ENCODE measurements at regions not wholly inside any gene's neighbourhood (a gene's known extent, or its start where the extent isn't known, plus 50 kb on each side); places are given as distances from the start of the nearest gene placed in this dataset.

DNA sequence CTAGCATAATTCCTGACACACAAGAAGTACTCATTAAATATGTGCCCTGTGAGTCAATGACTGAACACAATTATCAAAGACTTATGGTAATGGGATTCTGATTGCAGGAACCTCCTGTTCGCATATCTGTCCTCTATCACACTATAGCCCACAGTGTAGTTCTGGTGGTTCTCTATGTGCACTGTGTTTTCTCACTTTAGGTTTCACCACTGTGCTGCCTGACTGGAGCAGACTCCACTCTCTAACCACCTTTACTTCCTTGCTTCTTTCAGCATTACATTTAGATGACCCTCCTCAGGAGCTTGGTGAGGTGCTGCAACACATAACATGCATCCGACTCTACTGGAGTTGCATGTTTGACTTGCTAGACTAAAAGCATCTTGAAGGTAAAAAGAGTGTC lies 777.1 kb downstream of the SQOR start:
- TF ChIP-seq EMX1 (CRISPR knock-in tag; IDR thresholded peaks at IDR 0.05), result no peak
- TF ChIP-seq, protein P1, sequence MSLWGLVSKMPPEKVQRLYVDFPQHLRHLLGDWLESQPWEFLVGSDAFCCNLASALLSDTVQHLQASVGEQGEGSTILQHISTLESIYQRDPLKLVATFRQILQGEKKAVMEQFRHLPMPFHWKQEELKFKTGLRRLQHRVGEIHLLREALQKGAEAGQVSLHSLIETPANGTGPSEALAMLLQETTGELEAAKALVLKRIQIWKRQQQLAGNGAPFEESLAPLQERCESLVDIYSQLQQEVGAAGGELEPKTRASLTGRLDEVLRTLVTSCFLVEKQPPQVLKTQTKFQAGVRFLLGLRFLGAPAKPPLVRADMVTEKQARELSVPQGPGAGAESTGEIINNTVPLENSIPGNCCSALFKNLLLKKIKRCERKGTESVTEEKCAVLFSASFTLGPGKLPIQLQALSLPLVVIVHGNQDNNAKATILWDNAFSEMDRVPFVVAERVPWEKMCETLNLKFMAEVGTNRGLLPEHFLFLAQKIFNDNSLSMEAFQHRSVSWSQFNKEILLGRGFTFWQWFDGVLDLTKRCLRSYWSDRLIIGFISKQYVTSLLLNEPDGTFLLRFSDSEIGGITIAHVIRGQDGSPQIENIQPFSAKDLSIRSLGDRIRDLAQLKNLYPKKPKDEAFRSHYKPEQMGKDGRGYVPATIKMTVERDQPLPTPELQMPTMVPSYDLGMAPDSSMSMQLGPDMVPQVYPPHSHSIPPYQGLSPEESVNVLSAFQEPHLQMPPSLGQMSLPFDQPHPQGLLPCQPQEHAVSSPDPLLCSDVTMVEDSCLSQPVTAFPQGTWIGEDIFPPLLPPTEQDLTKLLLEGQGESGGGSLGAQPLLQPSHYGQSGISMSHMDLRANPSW (CRISPR knock-in tag; conservative IDR thresholded peaks at IDR 0.05; ENCODE audit: low read depth), result no peak
- TF ChIP-seq, protein P2, sequence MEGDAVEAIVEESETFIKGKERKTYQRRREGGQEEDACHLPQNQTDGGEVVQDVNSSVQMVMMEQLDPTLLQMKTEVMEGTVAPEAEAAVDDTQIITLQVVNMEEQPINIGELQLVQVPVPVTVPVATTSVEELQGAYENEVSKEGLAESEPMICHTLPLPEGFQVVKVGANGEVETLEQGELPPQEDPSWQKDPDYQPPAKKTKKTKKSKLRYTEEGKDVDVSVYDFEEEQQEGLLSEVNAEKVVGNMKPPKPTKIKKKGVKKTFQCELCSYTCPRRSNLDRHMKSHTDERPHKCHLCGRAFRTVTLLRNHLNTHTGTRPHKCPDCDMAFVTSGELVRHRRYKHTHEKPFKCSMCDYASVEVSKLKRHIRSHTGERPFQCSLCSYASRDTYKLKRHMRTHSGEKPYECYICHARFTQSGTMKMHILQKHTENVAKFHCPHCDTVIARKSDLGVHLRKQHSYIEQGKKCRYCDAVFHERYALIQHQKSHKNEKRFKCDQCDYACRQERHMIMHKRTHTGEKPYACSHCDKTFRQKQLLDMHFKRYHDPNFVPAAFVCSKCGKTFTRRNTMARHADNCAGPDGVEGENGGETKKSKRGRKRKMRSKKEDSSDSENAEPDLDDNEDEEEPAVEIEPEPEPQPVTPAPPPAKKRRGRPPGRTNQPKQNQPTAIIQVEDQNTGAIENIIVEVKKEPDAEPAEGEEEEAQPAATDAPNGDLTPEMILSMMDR (IDR thresholded peaks at IDR 0.05), result no peak
- TF ChIP-seq JUN (CRISPR knock-in tag; IDR thresholded peaks at IDR 0.05), result no peak
- no peak for TF ChIP-seq TEAD4 (CRISPR knock-in tag; IDR thresholded peaks at IDR 0.05)
- TF ChIP-seq, protein P3, sequence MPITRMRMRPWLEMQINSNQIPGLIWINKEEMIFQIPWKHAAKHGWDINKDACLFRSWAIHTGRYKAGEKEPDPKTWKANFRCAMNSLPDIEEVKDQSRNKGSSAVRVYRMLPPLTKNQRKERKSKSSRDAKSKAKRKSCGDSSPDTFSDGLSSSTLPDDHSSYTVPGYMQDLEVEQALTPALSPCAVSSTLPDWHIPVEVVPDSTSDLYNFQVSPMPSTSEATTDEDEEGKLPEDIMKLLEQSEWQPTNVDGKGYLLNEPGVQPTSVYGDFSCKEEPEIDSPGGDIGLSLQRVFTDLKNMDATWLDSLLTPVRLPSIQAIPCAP (CRISPR knock-in tag; IDR thresholded peaks at IDR 0.05), result no peak
- TF ChIP-seq TCF7 (CRISPR knock-in tag; IDR thresholded peaks at IDR 0.05; ENCODE audit: low read depth), result no peak
- no peak for TF ChIP-seq CREB1 (CRISPR knock-in tag; IDR thresholded peaks at IDR 0.05)

Data from WTC11 (cell line).